ENCODE measurements at regions not wholly inside any gene's neighbourhood (a gene's known extent, or its start where the extent isn't known, plus 50 kb on each side); places are given as distances from the start of the nearest gene placed in this dataset.

- Histone ChIP-seq H3K36me3 (ENCODE audit: low read length) (no peaks in the 10 kb centered on the region), H2AFZ (ENCODE audit: low read depth, low read length, severe bottlenecking) (no peak overlapping the region), H3F3A (ENCODE audit: insufficient read depth) (no peaks in the 10 kb centered on the region), H3K27ac (ENCODE audit: low read depth, low read length) (no peak overlapping the region), H3K9ac (ENCODE audit: low read length) (no peak overlapping the region), H3K9me2 (replicated peaks; ENCODE audit: insufficient read depth, low read length) (no peaks in the 10 kb centered on the region), H3K79me2 (ENCODE audit: insufficient read depth, low read length) (no peaks in the 10 kb centered on the region), H4K20me1 (ENCODE audit: low read depth, low read length) (no peaks in the 10 kb centered on the region), H3K4me2 (ENCODE audit: low read depth, low read length, poor library complexity, severe bottlenecking) (no peak overlapping the region), H3K9me3 (ENCODE audit: insufficient read depth, low read length) (no peaks in the 10 kb centered on the region), H3K27me3 (ENCODE audit: low read length) (no peaks in the 10 kb centered on the region), H3K4me3 (ENCODE audit: insufficient read depth, low read length, poor library complexity, severe bottlenecking) (no peak overlapping the region)
- TF ChIP-seq EZH2phosphoT487 (conservative IDR thresholded peaks at IDR 0.05; ENCODE audit: low read length) (no peak), CTCF (IDR thresholded peaks at IDR 0.05; ENCODE audit: insufficient read depth, low read length, poor library complexity, severe bottlenecking) (no peak)
Measured at GRCh38 chr16:79770244-79771064, 169.9 kb upstream of the MAF start.

- no peak overlapping the region for H2AFZ ChIP-seq (ENCODE audit: low read depth, low read length, severe bottlenecking)
- H3K9me3 ChIP-seq (ENCODE audit: insufficient read depth, low read length), result no peaks in the 10 kb centered on the region
- no peak overlapping the region for H3K4me2 ChIP-seq (ENCODE audit: low read depth, low read length, poor library complexity, severe bottlenecking)
Measured at GRCh38 chr16:79769928-79770243, 169.3 kb upstream of the MAF start.

GRCh38 chr16:79769270-79769927, 168.9 kb upstream of the MAF start:
- H3K27ac ChIP-seq (ENCODE audit: low read depth, low read length), result no peak overlapping the region
- no peaks in the 10 kb centered on the region for H3K9me3 ChIP-seq (ENCODE audit: insufficient read depth, low read length)
- no peak overlapping the region for H3K4me2 ChIP-seq (ENCODE audit: low read depth, low read length, poor library complexity, severe bottlenecking)

More at GRCh38 chr16:79769928-79770243, 169.3 kb upstream of the MAF start:
- H4K20me1 ChIP-seq (ENCODE audit: low read depth, low read length), result no peaks in the 10 kb centered on the region
- TF ChIP-seq CTCF (IDR thresholded peaks at IDR 0.05; ENCODE audit: insufficient read depth, low read length, poor library complexity, severe bottlenecking) (no peak), EZH2phosphoT487 (conservative IDR thresholded peaks at IDR 0.05; ENCODE audit: low read length) (no peak)
- no peak overlapping the region for H3K4me3 ChIP-seq (ENCODE audit: insufficient read depth, low read length, poor library complexity, severe bottlenecking)
- no peaks in the 10 kb centered on the region for H3K79me2 ChIP-seq (ENCODE audit: insufficient read depth, low read length)
- H3K27ac ChIP-seq (ENCODE audit: low read depth, low read length), result no peak overlapping the region
- H3K27me3 ChIP-seq (ENCODE audit: low read length), result no peaks in the 10 kb centered on the region
- H3K36me3 ChIP-seq (ENCODE audit: low read length), result no peaks in the 10 kb centered on the region
- H3F3A ChIP-seq (ENCODE audit: insufficient read depth), result no peaks in the 10 kb centered on the region
- H3K9ac ChIP-seq (ENCODE audit: low read length), result no peak overlapping the region
- no peaks in the 10 kb centered on the region for H3K9me2 ChIP-seq (replicated peaks; ENCODE audit: insufficient read depth, low read length)

More at GRCh38 chr16:79769270-79769927, 168.9 kb upstream of the MAF start:
- Histone ChIP-seq H3K4me3 (ENCODE audit: insufficient read depth, low read length, poor library complexity, severe bottlenecking) (no peak overlapping the region), H3K27me3 (ENCODE audit: low read length) (no peaks in the 10 kb centered on the region), H3F3A (ENCODE audit: insufficient read depth) (no peaks in the 10 kb centered on the region), H3K9me2 (replicated peaks; ENCODE audit: insufficient read depth, low read length) (no peaks in the 10 kb centered on the region), H2AFZ (ENCODE audit: low read depth, low read length, severe bottlenecking) (no peak overlapping the region), H3K36me3 (ENCODE audit: low read length) (no peaks in the 10 kb centered on the region), H3K9ac (ENCODE audit: low read length) (no peak overlapping the region), H3K79me2 (ENCODE audit: insufficient read depth, low read length) (no peaks in the 10 kb centered on the region), H4K20me1 (ENCODE audit: low read depth, low read length) (no peaks in the 10 kb centered on the region)
- TF ChIP-seq CTCF (IDR thresholded peaks at IDR 0.05; ENCODE audit: insufficient read depth, low read length, poor library complexity, severe bottlenecking) (no peak), EZH2phosphoT487 (conservative IDR thresholded peaks at IDR 0.05; ENCODE audit: low read length) (no peak)

All from SU-DHL-6 (cell line).